Coronary artery (tissue), 2 donors: ENCODE measurements at regions not wholly inside any gene's neighbourhood (a gene's known extent, or its start where the extent isn't known, plus 50 kb on each side); places are given as distances from the start of the nearest gene placed in this dataset.
"Not testable (repeated sequence)": the region's sequence is repeated elsewhere in the genome, so short reads cannot be mapped to it uniquely, and the experiment has no call there.

Experiments used
- DNase-seq: peaks from one replicate; pipeline ENCODE4 v3.0.0-alpha.2; 2017; ENCODE audit warnings: low spot score
- H3K27ac ChIP-seq, 2 donors: fragments of 200-600 bp; sonication (generic); one replicate each; pipeline ENCODE4 v1.5.1; 2016 to 2019
- H3K4me3 ChIP-seq: fragments of 200-600 bp; sonication (generic); 2 replicates; pipeline ENCODE4 v1.5.1; 2016; ENCODE audit warnings: mild to moderate bottlenecking, moderate library complexity
- CTCF ChIP-seq: fragments of 200-600 bp; sonication (generic); IDR thresholded peaks from one replicate; pipeline ENCODE4 v1.5.1; 2019; ENCODE audit warnings: antibody characterized with exemption

- Histone ChIP-seq H3K27ac (no peak overlapping the region), H3K4me3 (no peak overlapping the region)
- no peak for DNase-seq
- no peak for TF ChIP-seq CTCF
Measured at GRCh38 chr13:80688593-80688992, 347.7 kb upstream of the SPRY2 start.

DNA sequence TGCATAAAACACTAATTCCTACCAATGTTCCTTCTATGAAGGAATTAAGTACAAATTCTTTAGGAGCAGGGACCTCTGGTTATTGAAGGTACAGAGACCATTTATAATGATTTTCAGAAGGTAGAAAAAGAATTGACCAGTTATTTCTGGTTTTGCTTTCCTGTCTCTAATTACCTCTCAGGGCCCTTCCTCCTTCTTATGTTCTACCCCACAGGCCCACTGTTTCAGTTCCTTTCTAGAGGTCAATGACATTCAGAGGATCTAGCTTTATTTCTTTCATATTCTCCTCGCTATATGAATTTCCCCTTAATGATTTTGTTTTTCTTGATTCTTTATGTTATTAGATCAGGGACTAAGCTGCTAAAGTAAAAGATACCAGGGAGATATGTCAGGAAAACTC lies 345.0 kb upstream of the SPRY2 start:
- TF ChIP-seq CTCF = no peak
- Histone ChIP-seq H3K4me3 (no peak overlapping the region), H3K27ac (no peak overlapping the region)
- no peak for DNase-seq

DNA sequence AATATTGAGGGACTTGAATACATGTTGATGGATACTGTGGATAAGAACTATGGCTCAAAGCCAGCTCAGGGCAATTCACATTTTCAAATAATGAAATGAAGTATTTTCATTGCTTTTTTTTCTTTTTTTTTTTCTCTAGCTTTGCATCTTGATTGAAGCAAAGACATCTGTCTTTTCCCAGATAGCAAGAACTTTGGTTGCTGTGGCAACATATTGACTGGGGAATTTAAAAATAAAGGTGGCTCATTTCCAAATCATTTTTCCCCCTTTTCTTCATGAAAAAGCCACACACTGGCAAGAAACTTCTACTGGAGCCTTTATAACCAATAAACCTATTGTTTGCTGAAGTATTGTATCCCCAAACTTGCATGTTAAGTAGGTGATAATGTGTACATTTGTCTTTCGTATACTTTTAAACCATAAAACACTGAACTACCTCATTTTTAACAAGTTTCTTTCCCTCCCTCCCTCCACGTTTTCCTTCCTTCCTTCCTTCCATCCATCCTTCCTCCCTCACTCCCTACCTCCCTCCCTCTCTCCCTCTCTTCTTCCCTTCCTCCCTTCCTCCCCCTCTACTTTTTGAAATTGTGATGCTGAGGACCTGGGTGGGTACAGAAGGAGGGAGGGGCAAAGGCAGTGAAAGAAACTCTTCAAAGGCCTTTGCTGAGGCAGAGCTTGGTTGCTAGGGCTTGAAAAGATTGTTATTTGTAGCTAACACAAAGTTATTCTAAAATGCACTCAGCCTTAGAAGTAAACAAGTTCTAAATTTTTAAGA lies 343.5 kb upstream of the SPRY2 start:
- Histone ChIP-seq H3K4me3 (no peak overlapping the region), H3K27ac (no peak overlapping the region)
- DNase-seq = no peak
- TF ChIP-seq CTCF = no peak

GRCh38 chr13:80680786-80681366 lies 339.9 kb upstream of the SPRY2 start:
- no peak for TF ChIP-seq CTCF
- H3K4me3 ChIP-seq = no peak overlapping the region
- DNase-seq = no peak
- no peak overlapping the region for H3K27ac ChIP-seq

GRCh38 chr13:80679423-80679822 lies 338.5 kb upstream of the SPRY2 start:
- Histone ChIP-seq H3K4me3 (no peak overlapping the region), H3K27ac (no peak overlapping the region)
- no peak for TF ChIP-seq CTCF
- no peak for DNase-seq

DNA sequence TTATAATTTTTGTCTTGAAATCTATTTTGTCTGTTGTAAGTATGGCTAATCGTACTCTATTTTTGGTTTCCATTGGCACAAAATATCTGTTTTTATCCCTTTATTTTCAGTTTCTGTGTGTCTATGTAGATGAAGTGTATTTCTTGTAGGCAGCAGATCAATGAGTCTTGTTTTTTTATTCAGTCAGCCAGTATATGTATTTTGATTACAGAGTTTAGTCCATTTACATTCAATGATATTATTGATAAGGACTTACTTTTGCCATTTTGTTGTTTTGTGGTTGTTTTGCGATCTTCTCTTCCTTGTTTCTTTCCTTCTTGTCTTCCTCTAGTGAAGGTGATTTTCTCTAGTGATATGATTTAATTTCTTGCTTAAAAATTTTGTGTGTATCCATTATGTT lies 336.3 kb upstream of the SPRY2 start:
- TF ChIP-seq CTCF = no peak
- H3K4me3 ChIP-seq = no peak overlapping the region
- DNase-seq = no peak
- no peak overlapping the region for H3K27ac ChIP-seq

DNA sequence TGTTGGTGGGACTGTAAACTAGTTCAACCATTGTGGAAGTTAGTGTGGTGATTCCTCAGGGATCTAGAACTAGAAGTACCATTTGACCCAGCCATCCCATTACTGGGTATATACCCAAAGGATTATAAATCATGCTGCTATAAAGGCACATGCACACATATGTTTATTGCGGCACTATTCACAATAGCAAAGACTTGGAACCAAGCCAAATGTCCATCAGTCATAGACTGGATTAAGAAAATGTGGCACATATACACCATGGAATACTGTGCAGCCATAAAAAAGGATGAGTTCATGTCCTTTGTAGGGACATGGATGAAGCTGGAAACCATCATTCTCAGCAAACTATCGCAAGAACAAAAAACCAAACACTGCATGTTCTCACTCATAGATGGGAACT lies 334.5 kb upstream of the SPRY2 start:
- H3K27ac ChIP-seq, DNase-seq: not testable (repeated sequence)

More for the DNA sequence above, 334.5 kb upstream of the SPRY2 start:
- not testable (repeated sequence) for H3K4me3 ChIP-seq
